ENCODE measurements at regions not wholly inside any gene's neighbourhood (a gene's known extent, or its start where the extent isn't known, plus 50 kb on each side); places are given as distances from the start of the nearest gene placed in this dataset.
"Not testable (repeated sequence)": the region's sequence is repeated elsewhere in the genome, so short reads cannot be mapped to it uniquely, and the experiment has no call there.

DNA sequence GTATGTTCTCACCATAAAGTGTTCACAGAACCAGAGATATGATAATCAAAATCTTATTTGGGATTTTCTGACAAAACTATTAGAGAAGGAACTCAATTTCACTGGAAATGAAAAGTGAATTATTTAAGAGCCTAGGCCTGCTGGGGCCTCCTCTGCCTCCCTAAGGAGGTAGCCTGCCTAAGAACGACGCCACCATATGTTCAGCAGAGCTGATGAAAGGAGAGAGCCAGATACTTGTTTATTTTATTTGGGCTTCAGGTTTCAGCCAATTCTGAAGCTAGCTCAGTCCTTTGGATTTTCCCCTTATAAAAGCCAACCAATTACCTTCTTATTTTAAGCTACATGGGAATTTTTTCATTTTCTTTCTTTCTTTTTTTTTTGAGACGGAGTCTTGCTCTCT is 433.1 kb upstream of the MAP2 start:
- TF ChIP-seq ZFX (IDR thresholded peaks at IDR 0.05; ENCODE audit: borderline replicate concordance), result no peak
- TF ChIP-seq, protein P1, sequence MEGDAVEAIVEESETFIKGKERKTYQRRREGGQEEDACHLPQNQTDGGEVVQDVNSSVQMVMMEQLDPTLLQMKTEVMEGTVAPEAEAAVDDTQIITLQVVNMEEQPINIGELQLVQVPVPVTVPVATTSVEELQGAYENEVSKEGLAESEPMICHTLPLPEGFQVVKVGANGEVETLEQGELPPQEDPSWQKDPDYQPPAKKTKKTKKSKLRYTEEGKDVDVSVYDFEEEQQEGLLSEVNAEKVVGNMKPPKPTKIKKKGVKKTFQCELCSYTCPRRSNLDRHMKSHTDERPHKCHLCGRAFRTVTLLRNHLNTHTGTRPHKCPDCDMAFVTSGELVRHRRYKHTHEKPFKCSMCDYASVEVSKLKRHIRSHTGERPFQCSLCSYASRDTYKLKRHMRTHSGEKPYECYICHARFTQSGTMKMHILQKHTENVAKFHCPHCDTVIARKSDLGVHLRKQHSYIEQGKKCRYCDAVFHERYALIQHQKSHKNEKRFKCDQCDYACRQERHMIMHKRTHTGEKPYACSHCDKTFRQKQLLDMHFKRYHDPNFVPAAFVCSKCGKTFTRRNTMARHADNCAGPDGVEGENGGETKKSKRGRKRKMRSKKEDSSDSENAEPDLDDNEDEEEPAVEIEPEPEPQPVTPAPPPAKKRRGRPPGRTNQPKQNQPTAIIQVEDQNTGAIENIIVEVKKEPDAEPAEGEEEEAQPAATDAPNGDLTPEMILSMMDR (IDR thresholded peaks at IDR 0.05), result no peak
- H3K27ac ChIP-seq, result no peak overlapping the region

DNA sequence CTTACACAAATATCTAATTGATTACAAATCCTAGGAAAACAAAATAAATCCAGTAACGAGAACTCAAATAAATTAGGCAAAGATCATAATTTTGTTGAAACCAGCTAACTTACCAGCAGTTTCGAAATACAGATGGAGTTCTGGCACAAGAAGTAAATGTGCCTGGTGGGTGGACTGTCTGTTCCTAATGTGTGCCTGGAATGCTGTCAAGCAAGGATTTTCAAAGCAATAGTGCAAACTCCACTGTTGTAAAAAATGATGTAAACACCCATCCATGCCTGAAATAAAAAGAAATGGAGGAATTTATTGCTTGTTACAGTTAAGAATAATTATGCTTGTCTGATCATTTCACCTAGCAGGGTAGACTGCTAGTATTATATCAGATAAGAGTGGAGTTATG is 423.9 kb upstream of the MAP2 start:
- TF ChIP-seq ZFX (IDR thresholded peaks at IDR 0.05; ENCODE audit: borderline replicate concordance), result no peak
- TF ChIP-seq, protein P1 (IDR thresholded peaks at IDR 0.05), result no peak
- no peak overlapping the region for H3K27ac ChIP-seq

DNA sequence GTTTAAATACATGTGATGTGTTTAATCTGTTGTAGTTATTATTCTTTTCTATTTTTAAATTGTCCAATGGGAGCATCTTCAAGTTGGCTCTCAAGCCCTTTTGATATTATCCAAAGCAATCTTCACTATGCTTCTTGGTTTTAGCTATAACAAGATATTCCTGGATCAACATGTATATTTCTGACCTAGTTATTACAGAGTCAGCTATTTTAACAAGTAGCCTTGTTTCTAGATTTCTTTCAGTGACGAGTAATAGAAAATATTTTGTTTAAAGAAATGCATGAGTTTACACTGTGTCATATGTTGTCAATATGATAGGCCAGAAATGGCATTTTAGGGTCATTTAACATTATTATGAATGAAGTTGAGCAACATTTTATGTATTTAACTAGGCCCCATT is 421.8 kb upstream of the MAP2 start:
- TF ChIP-seq, protein P1 (IDR thresholded peaks at IDR 0.05), result no peak
- no peak for TF ChIP-seq ZFX (IDR thresholded peaks at IDR 0.05; ENCODE audit: borderline replicate concordance)

DNA sequence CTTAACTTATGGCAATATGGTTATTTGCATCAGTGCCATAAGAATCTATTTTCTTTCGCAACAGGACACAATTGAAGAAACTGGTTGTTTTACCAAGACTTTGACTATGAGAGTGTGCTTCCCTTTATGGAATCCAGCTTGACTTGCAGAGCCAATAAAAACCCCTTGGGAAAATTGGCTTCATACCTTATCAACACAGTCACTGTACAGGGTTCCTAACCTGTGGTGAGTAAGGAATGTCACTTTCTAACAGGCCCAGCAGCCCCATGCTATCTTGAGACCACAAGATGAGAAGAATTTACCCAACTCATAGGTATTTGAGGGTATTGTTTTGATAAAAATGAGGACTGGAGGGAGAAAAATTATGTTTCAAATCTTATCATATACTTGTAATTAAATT is 418.5 kb upstream of the MAP2 start:
- TF ChIP-seq, protein P1 (IDR thresholded peaks at IDR 0.05), result no peak
- no peak for TF ChIP-seq ZFX (IDR thresholded peaks at IDR 0.05; ENCODE audit: borderline replicate concordance)
- no peak overlapping the region for H3K27ac ChIP-seq

More for the DNA sequence above, 421.8 kb upstream of the MAP2 start:
- H3K27ac ChIP-seq, result no peak overlapping the region

DNA sequence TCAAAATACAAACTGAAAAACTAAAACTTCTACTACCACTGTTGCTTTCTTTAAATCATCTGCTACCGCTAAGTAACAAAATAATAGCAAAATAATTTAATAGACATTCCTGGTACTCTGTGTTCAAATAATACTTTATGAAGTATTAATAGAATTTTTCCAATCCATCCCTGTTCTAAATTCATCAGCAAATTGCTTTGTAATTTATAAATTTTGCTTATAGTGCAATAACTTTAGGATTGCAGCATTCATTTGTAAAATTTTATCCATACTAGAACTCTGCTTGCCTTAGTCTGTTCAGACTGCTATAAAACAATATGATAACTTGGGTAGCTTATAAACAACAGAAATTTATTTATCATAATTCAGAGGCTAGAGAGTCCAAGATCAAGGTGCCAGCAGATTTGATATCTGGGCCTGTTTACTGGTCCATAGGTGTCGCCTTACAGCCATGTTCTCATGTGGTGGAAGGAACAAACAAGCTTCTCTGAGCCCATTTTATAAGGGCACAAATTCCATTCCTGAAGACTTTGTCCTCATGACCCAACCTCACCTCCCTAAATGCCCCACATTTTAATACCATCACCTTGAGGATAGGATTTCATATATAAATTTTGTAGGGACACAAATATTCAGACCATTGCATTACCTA is 415.1 kb upstream of the MAP2 start:
- H3K27ac ChIP-seq, result no peak overlapping the region
- no peak for TF ChIP-seq ZFX (IDR thresholded peaks at IDR 0.05; ENCODE audit: borderline replicate concordance)
- TF ChIP-seq, protein P1 (IDR thresholded peaks at IDR 0.05), result no peak

DNA sequence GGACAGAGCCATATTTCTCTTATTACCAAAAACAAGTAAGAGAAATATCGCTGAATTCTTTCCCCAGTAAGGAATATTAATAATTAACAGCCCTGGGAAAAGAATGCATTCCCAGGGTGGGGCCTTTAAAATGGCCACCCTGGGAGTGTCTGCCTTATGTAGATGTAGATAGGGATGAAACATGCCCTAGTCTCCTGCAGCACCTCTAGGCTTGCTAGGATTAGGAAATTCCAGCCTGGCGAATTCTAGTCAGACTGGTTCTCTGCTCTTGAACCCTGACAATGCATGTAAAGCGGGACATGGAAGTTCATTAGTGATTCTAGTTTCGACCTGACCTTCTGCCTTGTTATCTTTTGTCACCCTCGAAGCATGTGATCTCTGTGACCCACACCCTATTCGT is 405.2 kb upstream of the MAP2 start:
- not testable (repeated sequence) for H3K27ac ChIP-seq

DNA sequence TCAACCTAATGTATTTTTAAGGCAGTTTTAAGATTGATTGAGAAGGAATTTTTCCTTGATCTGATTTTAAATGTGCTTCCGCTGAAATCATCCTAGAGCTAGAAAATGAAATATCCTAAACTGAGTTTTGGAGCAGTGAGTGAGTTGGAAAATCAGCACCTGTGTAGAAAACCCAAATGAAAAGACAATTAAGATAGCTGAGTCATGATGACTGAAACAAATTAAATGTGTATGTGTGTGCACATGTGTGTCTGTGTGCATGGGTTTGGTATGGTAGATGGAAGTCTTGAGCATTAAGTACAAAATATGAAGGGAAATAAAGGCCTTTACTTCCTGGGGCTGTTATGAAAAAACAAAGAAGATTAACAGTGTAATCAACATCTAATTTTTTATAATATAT is 394.6 kb upstream of the MAP2 start:
- TF ChIP-seq ZFX (IDR thresholded peaks at IDR 0.05; ENCODE audit: borderline replicate concordance), result no peak
- TF ChIP-seq, protein P1 (IDR thresholded peaks at IDR 0.05), result no peak

DNA sequence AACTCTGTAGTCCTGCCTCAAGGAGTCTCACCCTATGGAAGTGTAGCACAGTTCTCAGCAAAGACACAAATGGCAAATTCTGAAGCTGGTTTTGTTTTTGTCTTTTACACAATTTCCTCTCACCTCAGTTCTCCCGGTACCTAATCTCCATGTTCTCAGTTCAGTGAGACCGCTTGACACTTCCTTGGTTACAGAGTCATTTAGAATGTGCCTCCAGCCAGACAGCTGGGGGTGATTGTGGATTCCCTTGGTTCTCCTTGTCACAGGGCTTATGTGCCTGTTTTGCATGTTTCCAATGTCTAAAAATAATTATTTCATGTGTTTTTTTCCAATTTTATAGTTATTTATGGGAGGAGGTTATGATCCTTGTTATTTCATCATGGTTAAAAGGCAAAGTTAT is 379.5 kb upstream of the MAP2 start:
- TF ChIP-seq, protein P1 (IDR thresholded peaks at IDR 0.05), result no peak
- TF ChIP-seq ZFX (IDR thresholded peaks at IDR 0.05; ENCODE audit: borderline replicate concordance), result no peak
- no peak overlapping the region for H3K27ac ChIP-seq

More for the DNA sequence above, 394.6 kb upstream of the MAP2 start:
- H3K27ac ChIP-seq, result no peak overlapping the region

All from 22Rv1 (cell line).